GM19452 (cell line): ENCODE measurements at regions not wholly inside any gene's neighbourhood (a gene's known extent, or its start where the extent isn't known, plus 50 kb on each side); places are given as distances from the start of the nearest gene placed in this dataset.
"Not testable (repeated sequence)": the region's sequence is repeated elsewhere in the genome, so short reads cannot be mapped to it uniquely, and the experiment has no call there.

Experiments used
- ATAC-seq: cut with Tn5 transposase; IDR thresholded peaks from one replicate; pipeline ENCODE4 v1.9.1; 2021; ENCODE audit not compliant: unreplicated experiment

GRCh38 chr6:12543953-12544352 is 172.6 kb upstream of the PHACTR1 start:
- no peak for ATAC-seq

DNA sequence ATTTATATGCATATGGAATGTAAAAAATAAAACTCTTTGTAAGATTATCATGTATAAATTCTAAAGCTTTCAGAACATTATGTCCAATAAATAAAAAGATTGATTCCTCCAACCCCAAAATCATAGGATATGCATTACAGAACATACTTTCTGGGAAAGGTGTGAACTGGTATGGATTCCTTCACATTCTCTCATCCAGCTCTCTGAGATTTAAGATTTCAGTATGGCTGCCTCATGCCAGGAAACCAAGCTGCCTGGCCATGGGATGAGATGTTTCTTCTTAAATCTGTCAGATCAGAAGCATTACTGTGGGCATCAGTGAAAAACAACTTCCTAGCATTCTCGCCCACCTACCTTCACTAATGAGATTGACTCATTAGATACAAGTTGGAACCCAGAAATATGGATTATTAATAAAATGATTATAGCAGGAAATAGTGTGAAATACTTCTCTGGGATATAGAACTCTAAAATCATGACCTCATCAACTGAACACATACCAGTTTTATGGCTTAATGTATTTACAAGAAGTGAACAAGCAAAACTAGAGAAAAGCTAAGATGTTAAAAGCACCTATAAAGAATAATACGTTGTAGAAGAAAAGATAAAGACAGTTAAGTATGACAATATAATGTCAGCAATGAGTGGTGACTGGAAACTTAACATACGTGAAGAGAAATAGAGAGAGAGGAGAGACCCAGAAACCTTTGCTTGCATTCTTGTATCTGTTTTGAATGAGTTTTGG is 171.6 kb upstream of the PHACTR1 start:
- ATAC-seq, result no peak

GRCh38 chr6:12545619-12546409 is 170.8 kb upstream of the PHACTR1 start:
- ATAC-seq, result no peak

- no peak for ATAC-seq
These were observed 170.1 kb upstream of the PHACTR1 start for GRCh38 chr6:12546410-12547002.

DNA sequence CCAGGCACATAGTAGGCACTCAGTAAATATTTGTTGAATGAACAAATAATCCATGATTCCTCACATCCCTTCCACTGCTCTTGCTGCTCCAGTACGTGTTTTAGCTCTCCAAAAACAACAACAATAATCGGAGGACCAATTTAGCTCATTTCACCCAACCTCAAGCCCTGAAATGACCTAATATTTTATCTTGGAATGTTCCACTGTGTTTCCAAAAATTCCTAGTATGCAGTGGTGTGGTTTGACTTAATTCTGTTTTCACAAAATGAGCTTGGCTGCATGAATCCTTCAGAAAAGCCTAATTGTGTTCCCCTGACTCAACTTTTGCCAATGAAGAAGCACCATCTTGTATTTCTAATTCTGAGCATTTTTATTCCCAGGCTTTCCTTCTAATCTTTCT is 168.0 kb upstream of the PHACTR1 start:
- ATAC-seq, result no peak

DNA sequence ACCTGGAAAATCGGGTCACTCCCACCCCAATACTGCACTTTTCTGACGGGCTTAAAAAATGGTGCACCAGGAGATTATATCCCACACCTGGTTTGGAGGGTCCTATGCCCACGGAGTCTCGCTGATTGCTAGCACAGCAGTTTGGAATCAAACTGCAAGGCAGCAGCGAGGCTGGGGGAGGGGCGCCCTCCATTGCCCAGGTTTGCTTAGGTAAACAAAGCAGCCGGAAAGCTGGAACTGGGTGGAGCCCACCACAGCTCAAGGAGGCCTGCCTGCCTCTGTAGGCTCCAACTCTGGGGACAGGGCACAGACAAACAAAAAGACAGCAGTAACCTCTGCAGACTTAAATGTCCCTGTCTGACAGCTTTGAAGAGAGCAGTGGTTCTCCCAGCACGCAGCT is 167.1 kb upstream of the PHACTR1 start:
- ATAC-seq, result not testable (repeated sequence)

DNA sequence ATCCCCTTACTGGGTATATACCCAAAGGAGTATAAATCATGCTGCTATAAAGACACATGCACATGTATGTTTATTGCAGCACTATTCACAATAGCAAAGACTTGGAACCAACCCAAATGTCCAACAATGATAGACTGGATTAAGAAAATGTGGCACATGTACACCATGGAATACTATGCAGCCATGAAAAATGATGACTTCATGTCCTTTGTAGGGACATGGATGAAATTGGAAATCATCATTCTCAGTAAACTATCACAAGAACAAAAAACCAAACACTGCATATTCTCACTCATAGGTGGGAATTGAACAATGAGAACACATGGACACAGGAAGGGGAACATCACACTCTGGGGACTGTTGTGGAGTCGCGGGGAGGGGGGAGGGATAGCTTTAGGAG is 161.7 kb upstream of the PHACTR1 start:
- ATAC-seq, result not testable (repeated sequence)

DNA sequence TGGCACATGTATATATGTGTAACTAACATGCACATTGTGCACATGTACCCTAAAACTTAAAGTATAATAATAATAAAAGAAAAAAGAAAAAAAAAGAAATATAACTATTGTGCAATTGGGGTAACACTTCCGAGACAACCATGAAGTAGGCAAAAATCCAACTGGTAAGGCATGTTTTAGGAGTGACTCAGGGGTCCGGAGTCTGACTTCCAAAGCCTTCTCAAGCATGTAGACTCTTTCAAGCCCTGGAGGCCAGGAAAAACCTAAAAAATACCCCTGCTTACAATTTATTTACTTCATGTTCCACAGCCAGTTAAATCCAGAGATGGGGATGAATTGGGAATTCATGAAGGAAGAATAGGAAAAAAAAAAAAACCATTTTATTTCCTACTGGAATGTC is 161.3 kb upstream of the PHACTR1 start:
- ATAC-seq, result no peak

GRCh38 chr6:12555781-12556180 is 160.8 kb upstream of the PHACTR1 start:
- no peak for ATAC-seq

DNA sequence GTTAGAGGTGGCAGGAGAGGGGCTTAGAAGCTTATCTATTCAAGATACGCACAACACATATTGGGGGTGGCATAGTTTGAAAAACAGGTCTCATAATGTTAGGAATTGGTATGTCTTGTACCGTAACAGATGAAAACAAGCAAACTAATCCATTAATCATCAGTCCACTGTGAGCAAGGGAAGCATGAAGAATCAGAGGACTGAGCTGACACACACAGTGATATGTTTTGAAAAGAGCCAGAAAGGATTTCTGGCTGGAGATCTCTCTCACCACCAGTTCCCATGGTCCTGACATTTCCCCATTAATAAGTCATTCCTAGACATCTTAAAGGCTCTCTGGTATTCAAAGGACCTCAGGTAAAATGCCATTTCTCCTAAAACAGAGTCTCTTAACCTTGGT is 158.8 kb upstream of the PHACTR1 start:
- no peak for ATAC-seq

- ATAC-seq, result no peak
These were observed 156.3 kb upstream of the PHACTR1 start for GRCh38 chr6:12560315-12560714.

GRCh38 chr6:12566618-12567123 is 149.9 kb upstream of the PHACTR1 start:
- no peak for ATAC-seq

GRCh38 chr6:12567682-12568081 is 148.9 kb upstream of the PHACTR1 start:
- no peak for ATAC-seq

DNA sequence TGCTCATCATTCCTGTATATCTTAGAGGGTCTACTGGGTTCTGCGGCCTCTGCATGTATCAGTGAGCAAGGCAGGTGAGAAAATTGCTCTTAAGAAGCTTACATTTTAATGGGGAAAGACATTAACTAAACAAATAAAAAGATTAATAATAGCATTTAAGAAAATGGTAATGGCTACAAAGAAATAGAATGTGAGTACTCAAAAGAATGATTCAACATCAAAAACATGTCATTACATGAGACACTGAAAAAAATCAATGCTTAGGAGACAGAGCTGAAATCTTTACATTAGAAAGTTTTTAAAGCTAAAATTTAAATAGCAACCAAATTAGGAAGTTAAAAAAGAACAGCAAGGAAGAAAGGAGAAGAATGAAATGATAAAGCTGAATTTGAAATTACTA is 146.9 kb upstream of the PHACTR1 start:
- ATAC-seq, result no peak

DNA sequence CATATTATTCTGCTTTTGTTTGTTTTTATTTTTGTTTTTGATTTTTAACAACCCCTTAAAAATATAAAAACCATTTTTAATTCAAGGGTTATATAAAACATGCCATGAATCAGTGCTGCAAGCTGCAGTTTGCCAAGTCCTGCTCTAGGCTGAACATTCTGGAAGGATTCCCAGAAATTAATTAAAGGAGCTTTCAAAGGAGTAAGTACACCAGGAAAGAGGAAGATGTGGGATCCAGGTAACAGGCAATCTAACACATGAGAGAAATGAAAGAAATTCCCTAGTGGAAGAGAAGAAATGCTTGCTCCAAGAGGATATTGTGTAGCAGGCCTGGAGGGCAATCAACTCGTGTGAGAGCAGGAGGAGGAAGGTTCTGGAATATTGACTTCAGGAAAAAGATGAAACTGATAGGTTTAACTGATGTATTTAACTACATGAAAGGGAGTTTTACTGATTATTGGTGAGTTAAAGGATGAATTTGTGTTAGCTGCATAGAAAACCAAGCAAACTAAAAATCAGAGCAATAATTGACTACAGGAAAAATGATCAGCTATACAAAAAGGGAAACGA is 146.0 kb upstream of the PHACTR1 start:
- ATAC-seq, result no peak

DNA sequence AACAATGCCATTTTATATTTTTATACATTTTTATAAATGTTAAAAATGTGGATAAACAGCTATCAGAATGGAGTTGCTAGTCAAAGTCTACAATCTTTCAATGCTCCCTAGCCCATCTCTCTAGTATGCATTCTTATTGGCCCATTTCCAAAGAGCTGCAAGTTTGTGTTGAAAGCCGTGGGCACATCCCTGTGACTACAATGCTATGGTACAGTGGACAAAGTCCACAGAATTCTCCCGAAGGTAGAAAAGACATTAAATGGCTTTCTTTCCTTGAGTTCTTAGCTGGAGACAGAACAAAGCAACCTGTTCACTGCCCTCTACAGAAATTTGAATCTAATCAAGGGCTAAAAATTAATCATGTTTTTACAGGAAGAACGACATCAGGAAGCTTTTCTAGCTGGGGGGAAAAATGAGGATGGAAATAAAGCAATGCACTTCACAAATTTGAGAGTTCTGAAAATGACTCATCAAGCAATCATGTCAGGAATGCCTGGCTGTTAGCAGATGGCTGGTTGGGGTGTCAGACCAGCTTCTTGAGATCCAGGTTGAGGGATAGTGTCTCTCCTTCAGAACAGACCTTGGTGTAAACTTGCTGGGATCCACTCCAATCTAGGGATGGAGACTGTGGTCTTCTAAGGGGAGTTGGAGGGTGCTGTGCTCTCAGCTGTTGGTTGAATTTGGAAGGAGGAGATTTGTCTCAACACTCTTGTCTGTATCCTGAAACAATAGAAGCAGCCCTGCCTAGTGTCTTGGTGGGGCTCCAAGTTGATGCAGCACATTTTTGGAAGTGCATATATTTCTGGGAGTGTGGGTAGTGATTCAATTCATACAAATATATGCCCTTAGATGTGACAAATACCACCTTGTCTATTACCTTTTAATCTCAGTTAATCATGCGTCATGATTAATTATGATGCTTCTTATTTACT is 143.4 kb upstream of the PHACTR1 start:
- no peak for ATAC-seq

DNA sequence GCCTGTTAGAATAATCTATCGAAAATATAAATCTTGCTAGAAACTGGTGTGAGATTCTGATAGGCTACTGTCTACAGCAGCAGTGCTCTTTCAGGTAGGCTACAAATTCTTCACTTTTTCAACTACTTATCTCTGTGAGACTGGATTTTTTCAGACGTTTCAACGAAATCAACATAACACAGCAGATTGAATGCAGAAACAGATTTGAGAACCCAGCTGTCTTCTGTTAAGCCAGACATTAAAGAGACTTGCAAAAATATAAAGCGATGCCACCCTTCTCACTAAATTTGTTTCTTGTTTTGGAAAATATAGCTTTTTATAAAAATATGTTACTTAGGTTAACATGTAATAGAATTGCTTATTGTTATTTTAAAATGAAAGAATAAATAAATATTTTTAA is 140.6 kb upstream of the PHACTR1 start:
- no peak for ATAC-seq

- ATAC-seq, result no peak
These were observed 140.2 kb upstream of the PHACTR1 start for GRCh38 chr6:12576389-12576788.

DNA sequence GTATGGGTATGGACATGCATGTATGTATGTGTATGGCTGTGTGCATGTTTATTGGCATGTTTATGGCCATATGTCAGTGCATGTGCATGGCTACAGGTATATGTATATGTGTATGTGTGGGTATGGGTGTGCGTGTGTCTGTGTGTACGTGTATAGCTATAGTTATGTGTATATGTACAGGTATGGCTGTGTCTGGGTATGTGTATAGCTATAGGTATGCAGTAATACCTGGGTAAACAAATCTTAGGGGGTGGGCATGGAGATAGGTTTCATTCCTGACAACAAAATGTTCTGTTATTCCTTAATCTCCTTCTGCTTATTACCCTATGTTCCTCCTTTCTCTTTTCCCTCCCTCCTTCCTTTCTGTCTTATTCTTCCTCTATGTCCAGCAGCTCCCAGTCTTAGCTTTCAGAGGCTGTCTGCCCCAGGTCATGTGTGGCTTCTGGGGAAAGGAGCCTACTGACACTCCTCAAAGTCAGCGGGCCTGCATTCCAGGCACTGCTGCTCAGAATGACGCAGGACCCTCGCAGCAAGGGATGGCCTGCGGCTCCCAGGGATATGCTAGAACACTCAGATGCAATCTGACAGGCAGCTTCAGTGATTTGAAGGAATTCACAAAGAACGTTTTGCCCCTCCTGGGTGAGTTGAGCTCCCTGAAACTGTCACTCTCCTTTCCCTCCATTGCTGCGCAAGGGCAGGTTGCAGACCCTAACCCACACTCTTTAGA is 139.3 kb upstream of the PHACTR1 start:
- ATAC-seq, result no peak

GRCh38 chr6:12578097-12578496 is 138.5 kb upstream of the PHACTR1 start:
- ATAC-seq, result no peak
